CD14-positive monocyte (primary cell): ENCODE measurements at regions not wholly inside any gene's neighbourhood (a gene's known extent, or its start where the extent isn't known, plus 50 kb on each side); places are given as distances from the start of the nearest gene placed in this dataset.

Source experiments
- DNase-seq, 3 donors: peaks; one replicate each; pipeline ENCODE4 v3.0.0-alpha.2; 2011 to 2022
- H2AFZ ChIP-seq: 2 replicates; pipeline ENCODE4 v1.6.0; 2012; ENCODE audit warnings: mild to moderate bottlenecking, low read depth, low read length, inconsistent platforms; ENCODE audit not compliant: insufficient read depth, poor library complexity, severe bottlenecking
- H3K27ac ChIP-seq, 2 donors: 1 replicate in 1 of 2; 2 replicates in 1 of 2; pipeline ENCODE4 v1.5.1; 2012 to 2013; ENCODE audit warnings: low read length in 2 of 2, control low read depth in 1 of 2, inconsistent platforms in 1 of 2, low read depth in 1 of 2, mild to moderate bottlenecking in 1 of 2
- H3K27me3 ChIP-seq, 2 donors: one replicate each; pipeline versions ENCODE4 v1.6.0 to v1.6.1; 2011 to 2013; ENCODE audit warnings: low read length in 2 of 2; ENCODE audit not compliant: control insufficient read depth in 2 of 2, insufficient read depth in 2 of 2
- H3K36me3 ChIP-seq, 2 donors: replicated peaks in 1 of 2; 1 replicate in 1 of 2; 2 replicates in 1 of 2; pipeline versions ENCODE4 v1.5.1 to v1.6.1; 2012 to 2013; ENCODE audit warnings: low read length in 2 of 2, control low read depth in 1 of 2, inconsistent platforms in 1 of 2, mild to moderate bottlenecking in 1 of 2; ENCODE audit not compliant: insufficient read depth in 2 of 2, control insufficient read depth in 1 of 2
- H3K4me1 ChIP-seq, 2 donors: 1 replicate in 1 of 2; 2 replicates in 1 of 2; pipeline versions ENCODE4 v1.5.1 to v1.6.1; 2012 to 2013; ENCODE audit warnings: low read length in 2 of 2, control low read depth in 1 of 2, inconsistent platforms in 1 of 2, mild to moderate bottlenecking in 1 of 2, moderate library complexity in 1 of 2; ENCODE audit not compliant: insufficient read depth in 2 of 2, control insufficient read depth in 1 of 2
- H3K4me2 ChIP-seq: replicated peaks from 2 replicates; pipeline ENCODE3; 2012; ENCODE audit warnings: low read length, moderate library complexity, mild to moderate bottlenecking; ENCODE audit not compliant: poor library complexity, severe bottlenecking; ENCODE audit errors: extremely low read depth
- H3K4me3 ChIP-seq, 3 experiments: fragments of 200-600 bp in 1 of 3; sonication (generic) in 1 of 3; replicated peaks in 1 of 3; 1 replicate in 2 of 3; 2 replicates in 1 of 3; pipeline ENCODE4 v1.5.1; 2011 to 2013; ENCODE audit warnings: low read length in 3 of 3, mild to moderate bottlenecking in 3 of 3, control low read depth in 2 of 3, low read depth in 2 of 3, inconsistent platforms in 1 of 3, moderate library complexity in 1 of 3
- H3K79me2 ChIP-seq: 2 replicates; pipeline ENCODE4 v1.6.0; 2012; ENCODE audit warnings: mild to moderate bottlenecking, control low read depth, inconsistent platforms, low read length, moderate library complexity; ENCODE audit not compliant: insufficient read depth
- H3K9ac ChIP-seq: 2 replicates; pipeline ENCODE4 v1.6.0; 2017; ENCODE audit warnings: low read length, mild to moderate bottlenecking; ENCODE audit not compliant: insufficient read depth, poor library complexity, severe bottlenecking
- H3K9me3 ChIP-seq, 2 donors: replicated peaks in 1 of 2; 1 replicate in 1 of 2; 2 replicates in 1 of 2; pipeline versions ENCODE4 v1.5.1 to v1.6.1; 2012 to 2013; ENCODE audit warnings: low read length in 2 of 2, control low read depth in 1 of 2; ENCODE audit not compliant: control insufficient read depth in 1 of 2, insufficient read depth in 1 of 2
- H4K20me1 ChIP-seq: 2 replicates; pipeline ENCODE4 v1.6.0; 2012; ENCODE audit warnings: mild to moderate bottlenecking, low read length, control low read depth, moderate library complexity; ENCODE audit not compliant: insufficient read depth
- H3K27ac Mint-ChIP-seq, 7 donors: one replicate each; pipeline ENCODE4 v1.8.0; 2020; ENCODE audit warnings: mild to moderate bottlenecking in 7 of 7, mixed read lengths in 7 of 7, moderate library complexity in 6 of 7, inconsistent platforms in 2 of 7
- H3K27me3 Mint-ChIP-seq, 3 donors: one replicate each; pipeline ENCODE4 v1.8.0; 2021 to 2022; ENCODE audit warnings: low read depth in 3 of 3, mild to moderate bottlenecking in 3 of 3, mixed read lengths in 3 of 3, moderate library complexity in 3 of 3, inconsistent platforms in 1 of 3
- H3K36me3 Mint-ChIP-seq, 2 donors: one replicate each; pipeline ENCODE4 v1.8.0; 2020; ENCODE audit warnings: mixed read lengths in 2 of 2, inconsistent platforms in 1 of 2, mild to moderate bottlenecking in 1 of 2
- H3K4me1 Mint-ChIP-seq: one replicate; pipeline ENCODE4 v1.8.0; 2020; ENCODE audit warnings: mild to moderate bottlenecking, mixed read lengths
- H3K4me3 Mint-ChIP-seq, 2 donors: one replicate each; pipeline ENCODE4 v1.8.0; 2020; ENCODE audit warnings: mild to moderate bottlenecking in 2 of 2, mixed read lengths in 2 of 2, moderate library complexity in 1 of 2
- H3K9me3 Mint-ChIP-seq, 7 donors: one replicate each; pipeline ENCODE4 v1.8.0; 2020 to 2022; ENCODE audit warnings: mixed read lengths in 7 of 7, mild to moderate bottlenecking in 6 of 7, moderate library complexity in 6 of 7, inconsistent platforms in 2 of 7
- WGBS: methylation state at CpG from one replicate; pipeline ENCODE4 v1.1.5; 2013; ENCODE audit warnings: missing lambda C conversion rate; ENCODE audit not compliant: insufficient coverage; 5-methylcytosine and 5-hydroxymethylcytosine counted together
- intact Hi-C, 2 donors: fragments of 100-400 bp; cut with micrococcal nuclease; formaldehyde crosslinking; loops; one replicate each; pipeline versions ENCODE4 v1.15.0 to v1.15.1; 2023
- TF ChIP-seq, protein P1 (sequence below): fragments of 200-600 bp; IDR thresholded peaks from one replicate; pipeline ENCODE4 v1.8.0; 2022; ENCODE audit warnings: antibody characterized with exemption, mild to moderate bottlenecking

DNA sequence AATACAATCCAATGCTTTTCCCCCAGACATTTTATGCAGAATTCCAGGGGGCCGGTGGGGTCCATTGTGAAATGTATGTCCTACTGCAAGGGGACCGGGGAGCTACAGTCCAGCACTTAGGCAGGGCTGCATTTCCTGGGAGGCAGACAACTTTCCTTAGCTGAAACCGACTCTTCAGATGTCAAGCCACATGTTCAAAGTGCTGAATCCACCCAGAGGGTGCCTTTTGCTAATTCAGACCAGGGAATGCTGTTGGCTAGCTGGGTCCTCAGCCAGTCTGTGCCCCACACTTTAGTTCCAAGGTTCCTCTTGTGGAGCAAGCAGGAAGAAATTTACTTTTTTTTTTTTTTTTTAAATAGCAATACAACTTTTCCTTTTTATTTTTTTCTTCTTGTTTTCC lies 219.5 kb upstream of the LRTM1 start:
- no peaks in the 10 kb centered on the region for H3K79me2 ChIP-seq
- Mint-ChIP-seq H3K36me3 (no peaks in the 10 kb centered on the region), H3K4me3 (no peak overlapping the region), H3K27me3 (peaks cover 0 to 4% (median 0%) of the 10 kb centered on the region in 3 donors), H3K27ac (no peak overlapping the region), H3K4me1 (no peaks in the 10 kb centered on the region), H3K9me3 (peaks cover 0 to 4% (median 0%) of the 10 kb centered on the region in 7 donors)
- no peak overlapping the region for H3K4me2 ChIP-seq
- no peaks in the 10 kb centered on the region for H4K20me1 ChIP-seq
- no peak overlapping the region for H3K9ac ChIP-seq
- WGBS, result 70% methylated on average over 3 of the region's 3 CpGs
- TF ChIP-seq, protein P1, sequence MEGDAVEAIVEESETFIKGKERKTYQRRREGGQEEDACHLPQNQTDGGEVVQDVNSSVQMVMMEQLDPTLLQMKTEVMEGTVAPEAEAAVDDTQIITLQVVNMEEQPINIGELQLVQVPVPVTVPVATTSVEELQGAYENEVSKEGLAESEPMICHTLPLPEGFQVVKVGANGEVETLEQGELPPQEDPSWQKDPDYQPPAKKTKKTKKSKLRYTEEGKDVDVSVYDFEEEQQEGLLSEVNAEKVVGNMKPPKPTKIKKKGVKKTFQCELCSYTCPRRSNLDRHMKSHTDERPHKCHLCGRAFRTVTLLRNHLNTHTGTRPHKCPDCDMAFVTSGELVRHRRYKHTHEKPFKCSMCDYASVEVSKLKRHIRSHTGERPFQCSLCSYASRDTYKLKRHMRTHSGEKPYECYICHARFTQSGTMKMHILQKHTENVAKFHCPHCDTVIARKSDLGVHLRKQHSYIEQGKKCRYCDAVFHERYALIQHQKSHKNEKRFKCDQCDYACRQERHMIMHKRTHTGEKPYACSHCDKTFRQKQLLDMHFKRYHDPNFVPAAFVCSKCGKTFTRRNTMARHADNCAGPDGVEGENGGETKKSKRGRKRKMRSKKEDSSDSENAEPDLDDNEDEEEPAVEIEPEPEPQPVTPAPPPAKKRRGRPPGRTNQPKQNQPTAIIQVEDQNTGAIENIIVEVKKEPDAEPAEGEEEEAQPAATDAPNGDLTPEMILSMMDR, result no peak
- H2AFZ ChIP-seq, result no peak overlapping the region
- H3K27me3 ChIP-seq, result no peaks in the 10 kb centered on the region
- no peaks in the 10 kb centered on the region for H3K4me1 ChIP-seq
- H3K36me3 ChIP-seq, result no peaks in the 10 kb centered on the region
- H3K9me3 ChIP-seq, result no peaks in the 10 kb centered on the region
- no peak for DNase-seq
- no peak overlapping the region for H3K27ac ChIP-seq
- intact Hi-C loops, result no loop called here
- no peak overlapping the region for H3K4me3 ChIP-seq

DNA sequence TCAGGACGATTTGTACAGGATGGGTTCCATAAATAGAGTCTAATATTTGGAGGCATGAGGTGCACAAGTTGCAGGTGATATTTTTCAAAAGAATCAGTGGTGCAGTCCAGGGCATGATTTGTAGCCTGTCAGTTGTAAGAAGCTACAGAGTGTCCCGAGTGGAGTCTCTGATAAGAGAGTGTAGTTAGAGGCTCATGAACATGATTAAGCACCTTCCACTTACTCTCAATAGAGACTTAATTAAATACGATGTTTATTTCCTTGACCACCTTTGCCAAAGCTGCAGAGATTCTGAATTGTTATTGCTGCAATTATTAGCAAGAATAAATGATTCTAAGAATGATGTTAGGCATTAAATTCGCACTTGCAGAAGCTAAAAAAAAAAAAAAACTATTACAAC lies 218.4 kb upstream of the LRTM1 start:
- DNase-seq, result no peak
- Histone ChIP-seq H3K4me3 (no peak overlapping the region), H3K36me3 (no peaks in the 10 kb centered on the region), H3K4me2 (no peak overlapping the region), H3K27ac (no peak overlapping the region), H3K9me3 (no peaks in the 10 kb centered on the region), H3K79me2 (no peaks in the 10 kb centered on the region), H3K9ac (no peak overlapping the region), H4K20me1 (no peaks in the 10 kb centered on the region), H3K4me1 (no peaks in the 10 kb centered on the region), H3K27me3 (no peaks in the 10 kb centered on the region), H2AFZ (no peak overlapping the region)
- intact Hi-C loops, result no loop called here
- TF ChIP-seq, protein P1, result no peak
- WGBS, result no CpG with 5 or more reads among the region's 4 CpGs
- Mint-ChIP-seq H3K4me3 (no peak overlapping the region), H3K9me3 (peaks cover 0 to 3% (median 0%) of the 10 kb centered on the region in 7 donors), H3K27ac (no peak overlapping the region), H3K27me3 (peaks cover 0 to 4% (median 0%) of the 10 kb centered on the region in 3 donors), H3K36me3 (no peaks in the 10 kb centered on the region), H3K4me1 (no peaks in the 10 kb centered on the region)
